ENCODE measurements at regions not wholly inside any gene's neighbourhood (a gene's known extent, or its start where the extent isn't known, plus 50 kb on each side); places are given as distances from the start of the nearest gene placed in this dataset.

- no peak overlapping the region for H3K4ac ChIP-seq (replicated peaks; ENCODE audit: insufficient read length, low read depth, low read length)
- DNase-seq (ENCODE audit: low read depth in 1 of 2, low spot score in 2 of 2) (no peak), FAIRE-seq (no peak)
- no peak overlapping the region for H2BK5ac ChIP-seq (ENCODE audit: low read depth, low read length)
- no peak overlapping the region for H4K91ac ChIP-seq (replicated peaks; ENCODE audit: insufficient read length, low read length)
- H3K14ac ChIP-seq (ENCODE audit: insufficient read length): no peak overlapping the region
- H3K79me1 ChIP-seq (ENCODE audit: low read depth, low read length): no peaks in the 10 kb centered on the region
- TF ChIP-seq TEAD4 (IDR thresholded peaks at IDR 0.05; ENCODE audit: low read depth, low read length) (no peak), SIRT6 (IDR thresholded peaks at IDR 0.05; ENCODE audit: low read length) (no peak), KDM1A (IDR thresholded peaks at IDR 0.05; ENCODE audit: borderline replicate concordance, low read length) (no peak), BACH1 (IDR thresholded peaks at IDR 0.05; ENCODE audit: low read length) (no peak), TAF7 (optimal IDR thresholded peaks at IDR 0.05; ENCODE audit: borderline replicate concordance, low read depth, low read length) (no peak), EGR1 (IDR thresholded peaks at IDR 0.05; ENCODE audit: borderline replicate concordance, low read depth, low read length) (no peak), ZNF274 (IDR thresholded peaks at IDR 0.05; ENCODE audit: borderline replicate concordance, extremely low read depth, low read length) (no peak), POU5F1 (IDR thresholded peaks at IDR 0.05; ENCODE audit: low read depth, low read length) (no peak), PHF8 (conservative IDR thresholded peaks at IDR 0.05; ENCODE audit: low read depth, low read length) (no peak), RAD21 (IDR thresholded peaks at IDR 0.05 in 1 of 2, conservative IDR thresholded peaks at IDR 0.05 in 1 of 2; ENCODE audit: low read depth in 2 of 2, low read length in 2 of 2) (no peak), MAFK (IDR thresholded peaks at IDR 0.05; ENCODE audit: low read depth, low read length) (no peak), KDM5A (IDR thresholded peaks at IDR 0.05; ENCODE audit: low read length) (no peak), SIN3A (conservative IDR thresholded peaks at IDR 0.05 in 1 of 2, IDR thresholded peaks at IDR 0.05 in 1 of 2; ENCODE audit: low read depth in 1 of 2, low read length in 2 of 2) (no peak)
- no peak overlapping the region for H3K23ac ChIP-seq (ENCODE audit: insufficient read length)
- H3K4me2 ChIP-seq (ENCODE audit: insufficient read depth in 1 of 2, low read depth in 2 of 2, low read length in 2 of 2): no peak overlapping the region
- H3K27me3 ChIP-seq (replicated peaks in 1 of 4; ENCODE audit: control insufficient read depth in 3 of 4, extremely low read depth in 1 of 4, insufficient read depth in 3 of 4, low read length in 3 of 4): no peaks in the 10 kb centered on the region; a peak in 1 of 7 replicates
- peaks cover 3 to 10% of the 10 kb centered on the region in 2 experiments for H4K20me1 ChIP-seq (replicated peaks in 1 of 2; ENCODE audit: control insufficient read depth in 1 of 2, insufficient read depth in 2 of 2, low read length in 2 of 2)
- WGBS, 2 experiments (ENCODE audit: extremely low coverage in 1 of 2, insufficient coverage in 1 of 2, insufficient read length in 1 of 2, insufficient replicate concordance in 2 of 2, low coverage in 1 of 2, low lambda C conversion rate in 2 of 2, missing lambda C conversion rate in 1 of 2): 91% methylated on average over 2 of the region's 2 CpGs; no CpG with 5 or more reads in 1 of the 2 experiments
- H3K27ac ChIP-seq (ENCODE audit: low read depth, low read length): no peak overlapping the region
- H3K4me3 ChIP-seq (ENCODE audit: extremely low read depth in 1 of 4, insufficient read depth in 2 of 4, low read depth in 3 of 4, low read length in 4 of 4): no peak overlapping the region
- no peak overlapping the region for H3K18ac ChIP-seq (ENCODE audit: extremely low read depth, low read length)
- CTCF ChIA-PET (ENCODE audit: partially characterized antibody): interaction anchor here (0.7 to 5.3 kb wide), 17 partner anchors 9 to 626 kb away, joined by 3 to 61 read pairs (median 4); no protein-coding TSS in a partner anchor
- H4K5ac ChIP-seq (ENCODE audit: insufficient read length, low read depth, low read length): no peak overlapping the region
- H2AK5ac ChIP-seq (ENCODE audit: low read depth, low read length): no peak overlapping the region
- no peak overlapping the region for H2BK120ac ChIP-seq (replicated peaks; ENCODE audit: low read depth, low read length)
- H2AFZ ChIP-seq (ENCODE audit: low read length): no peak overlapping the region
- H3K9ac ChIP-seq (replicated peaks in 1 of 4; ENCODE audit: extremely low read depth in 1 of 4, low read depth in 3 of 4, low read length in 3 of 4): no peak overlapping the region
- H4K8ac ChIP-seq (ENCODE audit: extremely low read depth, insufficient read depth, low read length): no peak overlapping the region
- no peak overlapping the region for H3K56ac ChIP-seq (replicated peaks; ENCODE audit: insufficient read length, low read depth, low read length)
- peaks cover 4% of the 10 kb centered on the region for H3K23me2 ChIP-seq (ENCODE audit: low read depth, low read length)
- H3K36me3 ChIP-seq (ENCODE audit: control insufficient read depth in 2 of 4, insufficient read depth in 4 of 4, low read length in 3 of 4): peaks cover 3 to 14% (median 9%) of the 10 kb centered on the region in 4 experiments; a peak in 7 of 8 replicates
- H3K79me2 ChIP-seq (ENCODE audit: control insufficient read depth in 1 of 2, insufficient read depth in 2 of 2, low read length in 2 of 2): peaks cover 4 to 71% of the 10 kb centered on the region in 2 experiments; a peak in 3 of 4 replicates
- H2BK12ac ChIP-seq (ENCODE audit: low read depth, low read length): no peak overlapping the region
- POLR2A ChIA-PET (ENCODE audit: partially characterized antibody): interaction anchor here (0.7 to 1.7 kb wide), 6 partner anchors 10 to 97 kb away, joined by 3 to 5 read pairs (median 3); no protein-coding TSS in a partner anchor
- peaks cover 0 to 4% (median 0%) of the 10 kb centered on the region in 4 experiments; a peak in 2 of 7 replicates for H3K4me1 ChIP-seq (replicated peaks in 1 of 4; ENCODE audit: control insufficient read depth in 3 of 4, insufficient read depth in 4 of 4, low read length in 3 of 4)
- H2BK20ac ChIP-seq (ENCODE audit: low read length): no peak overlapping the region
- H2BK15ac ChIP-seq (ENCODE audit: low read length): no peak overlapping the region
- H3K9me3 ChIP-seq (ENCODE audit: insufficient read depth in 2 of 2, low read depth in 1 of 2, low read length in 1 of 2): no peaks in the 10 kb centered on the region
These were observed 85.7 kb upstream of the AK4 start for GRCh38 chr1:65062339-65062738.

Measured in H1 (cell line).